Upper lobe of left lung (tissue), 6 donors: ENCODE measurements at regions not wholly inside any gene's neighbourhood (a gene's known extent, or its start where the extent isn't known, plus 50 kb on each side); places are given as distances from the start of the nearest gene placed in this dataset.

Experiments used
- ATAC-seq, 2 donors: fragments of 200-7000 bp; cut with Tn5 transposase; one replicate each; pipeline ENCODE4 v1.9.1; 2022; ENCODE audit warnings: mild to moderate bottlenecking in 2 of 2, moderate library complexity in 2 of 2; ENCODE audit not compliant: low FRiP score in 2 of 2
- DNase-seq, 2 donors: peaks; one replicate each; pipeline ENCODE4 v3.0.0-alpha.2; 2019 to 2020
- H3K27ac ChIP-seq, 4 donors: fragments of 200-600 bp; sonication (generic); one replicate each; pipeline ENCODE4 v1.5.1; 2016 to 2019
- H3K27me3 ChIP-seq, 4 donors: fragments of 200-600 bp; sonication (generic); one replicate each; pipeline ENCODE4 v1.5.1; 2017 to 2019
- H3K36me3 ChIP-seq, 4 donors: fragments of 200-600 bp; sonication (generic); one replicate each; pipeline ENCODE4 v1.5.1; 2016 to 2019
- H3K4me1 ChIP-seq, 4 donors: fragments of 200-600 bp; sonication (generic); one replicate each; pipeline ENCODE4 v1.5.1; 2018 to 2019
- H3K4me3 ChIP-seq, 4 donors: fragments of 200-600 bp; sonication (generic); one replicate each; pipeline ENCODE4 v1.5.1; 2017 to 2019; ENCODE audit warnings: mild to moderate bottlenecking in 2 of 4, moderate library complexity in 1 of 4
- H3K9me3 ChIP-seq, 4 donors: fragments of 200-600 bp; sonication (generic); one replicate each; pipeline ENCODE4 v1.5.1; 2018 to 2019
- CTCF ChIP-seq, 6 experiments: fragments of 450-650 bp in 4 of 6; fragments of 200-600 bp in 2 of 6; sonication (generic) in 2 of 6; IDR thresholded peaks; one replicate each; pipeline ENCODE4 v1.5.1; 2016 to 2019; ENCODE audit warnings: antibody characterized with exemption in 6 of 6
- EP300 ChIP-seq, 4 donors: sonication (generic); formaldehyde crosslinking; IDR thresholded peaks; one replicate each; pipeline ENCODE4 v1.5.1; 2017; ENCODE audit warnings: antibody characterized with exemption in 4 of 4, control low read depth in 2 of 4
- POLR2A ChIP-seq, 4 donors: fragments of 450-650 bp; IDR thresholded peaks; one replicate each; pipeline ENCODE4 v1.5.1; 2016 to 2017; ENCODE audit warnings: antibody characterized with exemption in 4 of 4, mild to moderate bottlenecking in 2 of 4
- POLR2AphosphoS5 ChIP-seq, 2 donors: sonication (generic); formaldehyde crosslinking; IDR thresholded peaks; one replicate each; pipeline ENCODE4 v1.5.1; 2017; ENCODE audit warnings: antibody characterized with exemption in 2 of 2
- WGBS, 2 donors: methylation state at CpG; one replicate each; pipeline ENCODE4 v1.1.5; 2017 to 2018; 5-methylcytosine and 5-hydroxymethylcytosine counted together
- donor health status: DM: no; HTN: no; CAD: no; lungs with moderate emphysema.
- donor health status: DM: no; HTN: yes; CAD: no; lungs with severe emphysema.

- WGBS, 2 donors, result 71 to 75% methylated on average over 12 of the region's 12 CpGs
- DNase-seq (no peak), ATAC-seq (no peak)
- Histone ChIP-seq H3K27ac (no peak overlapping the region), H3K4me3 (no peak overlapping the region), H3K36me3 (no peaks in the 10 kb centered on the region), H3K4me1 (no peaks in the 10 kb centered on the region), H3K9me3 (no peaks in the 10 kb centered on the region), H3K27me3 (no peaks in the 10 kb centered on the region)
- TF ChIP-seq POLR2AphosphoS5 (IDR thresholded peaks at IDR 0.05) (no peak), CTCF (IDR thresholded peaks at IDR 0.05) (no peak), EP300 (IDR thresholded peaks at IDR 0.05) (no peak), POLR2A (IDR thresholded peaks at IDR 0.05) (no peak)
Observed at GRCh38 chr2:164073101-164074074, 337.6 kb upstream of the FIGN start.

GRCh38 chr2:164069540-164069939, 333.7 kb upstream of the FIGN start:
- no peak for ATAC-seq
- Histone ChIP-seq H3K27me3 (no peaks in the 10 kb centered on the region), H3K4me1 (no peaks in the 10 kb centered on the region), H3K9me3 (no peaks in the 10 kb centered on the region), H3K4me3 (no peak overlapping the region), H3K36me3 (no peaks in the 10 kb centered on the region), H3K27ac (no peak overlapping the region)
- DNase-seq, result no peak
- WGBS, 2 donors, result 65 to 71% methylated on average over 1 of the region's 1 CpG
- TF ChIP-seq EP300 (IDR thresholded peaks at IDR 0.05) (no peak), POLR2A (IDR thresholded peaks at IDR 0.05) (no peak), CTCF (IDR thresholded peaks at IDR 0.05) (no peak)

GRCh38 chr2:164068063-164068462, 332.3 kb upstream of the FIGN start:
- no peaks in the 10 kb centered on the region for H3K4me1 ChIP-seq
- no peak overlapping the region for H3K27ac ChIP-seq
- TF ChIP-seq EP300 (IDR thresholded peaks at IDR 0.05) (no peak), POLR2AphosphoS5 (IDR thresholded peaks at IDR 0.05) (no peak), POLR2A (IDR thresholded peaks at IDR 0.05) (no peak), CTCF (IDR thresholded peaks at IDR 0.05) (no peak)
- DNase-seq, result no peak
- no peaks in the 10 kb centered on the region for H3K36me3 ChIP-seq
- H3K4me3 ChIP-seq, result no peak overlapping the region
- no peaks in the 10 kb centered on the region for H3K9me3 ChIP-seq
- no peaks in the 10 kb centered on the region for H3K27me3 ChIP-seq
- no peak for ATAC-seq

GRCh38 chr2:164066095-164066494, 330.3 kb upstream of the FIGN start:
- DNase-seq (no peak), ATAC-seq (no peak)
- TF ChIP-seq EP300 (IDR thresholded peaks at IDR 0.05) (no peak), POLR2A (IDR thresholded peaks at IDR 0.05) (no peak), POLR2AphosphoS5 (IDR thresholded peaks at IDR 0.05) (no peak), CTCF (IDR thresholded peaks at IDR 0.05) (no peak)
- H3K27me3 ChIP-seq, result no peaks in the 10 kb centered on the region
- H3K4me3 ChIP-seq, result no peak overlapping the region
- H3K9me3 ChIP-seq, result no peaks in the 10 kb centered on the region
- H3K4me1 ChIP-seq, result no peaks in the 10 kb centered on the region
- no peaks in the 10 kb centered on the region for H3K36me3 ChIP-seq
- no peak overlapping the region for H3K27ac ChIP-seq
- WGBS, 2 donors, result 86 to 90% methylated on average over 1 of the region's 1 CpG

- Histone ChIP-seq H3K27ac (no peak overlapping the region), H3K27me3 (no peaks in the 10 kb centered on the region), H3K4me3 (no peak overlapping the region), H3K4me1 (no peaks in the 10 kb centered on the region), H3K36me3 (no peaks in the 10 kb centered on the region), H3K9me3 (no peaks in the 10 kb centered on the region)
- ATAC-seq (no peak), DNase-seq (no peak)
- TF ChIP-seq EP300 (IDR thresholded peaks at IDR 0.05), result no peak
- TF ChIP-seq POLR2A (IDR thresholded peaks at IDR 0.05), result no peak
- TF ChIP-seq CTCF (IDR thresholded peaks at IDR 0.05), result no peak
- TF ChIP-seq POLR2AphosphoS5 (IDR thresholded peaks at IDR 0.05), result no peak
- 72 to 95% methylated on average over 2 of the region's 2 CpGs for WGBS, 2 donors
Observed at GRCh38 chr2:164065038-164065437, 329.2 kb upstream of the FIGN start.
